IMR-90 (cell line): ENCODE measurements at regions not wholly inside any gene's neighbourhood (a gene's known extent, or its start where the extent isn't known, plus 50 kb on each side); places are given as distances from the start of the nearest gene placed in this dataset.

Experiments used
- ATAC-seq: fragments of 200-7000 bp; cut with Tn5 transposase; 2 replicates; pipeline ENCODE4 v1.9.1; 2020; ENCODE audit warnings: low read depth, mild to moderate bottlenecking, moderate library complexity
- BruUV-seq: library from RNA; stranded (reverse); fragments of 400-500 nt; replicated peaks from 2 replicates; lab custom pipeline; 2021; lab: Mats Ljungman, UMichigan
- CTCF ChIA-PET: fragments of 300-600 bp; formaldehyde crosslinking; extraction: SDS; loops from one replicate; lab custom pipeline; 2021; ENCODE audit warnings: antibody characterized with exemption; lab: Yijun Ruan, JAX
- POLR2A ChIA-PET: fragments of 300-600 bp; sonication (Branson Sonifier 250); formaldehyde crosslinking; loops from one replicate; lab custom pipeline; 2022; ENCODE audit warnings: antibody characterized with exemption; ENCODE audit not compliant: unreplicated experiment; lab: Charles Lee
- DNase-seq: peaks from one replicate; pipeline ENCODE4 v3.0.0; 2013
- H2AFZ ChIP-seq: replicated peaks from 2 replicates; pipeline ENCODE3; 2013; ENCODE audit warnings: low read length, mild to moderate bottlenecking; ENCODE audit not compliant: poor library complexity
- H2AK5ac ChIP-seq: 2 replicates; pipeline ENCODE4 v1.6.1; 2013; ENCODE audit warnings: low read depth, low read length, inconsistent platforms
- H2AK9ac ChIP-seq: replicated peaks from 2 replicates; pipeline ENCODE3; 2013; ENCODE audit warnings: mild to moderate bottlenecking, low read depth, low read length, moderate library complexity; ENCODE audit not compliant: poor library complexity
- H2BK120ac ChIP-seq: 2 replicates; pipeline ENCODE4 v1.6.1; 2013; ENCODE audit warnings: low read depth, low read length, inconsistent platforms
- H2BK15ac ChIP-seq: 3 replicates; pipeline ENCODE4 v1.6.1; 2013; ENCODE audit warnings: low read depth, low read length, inconsistent platforms
- H2BK20ac ChIP-seq: 2 replicates; pipeline ENCODE4 v1.6.1; 2013; ENCODE audit warnings: low read depth, mild to moderate bottlenecking, inconsistent platforms, low read length, moderate library complexity
- H2BK5ac ChIP-seq: 2 replicates; pipeline ENCODE4 v1.6.1; 2013; ENCODE audit warnings: mild to moderate bottlenecking, low read depth, low read length, inconsistent platforms; ENCODE audit not compliant: poor library complexity, severe bottlenecking
- H3K14ac ChIP-seq: replicated peaks from 2 replicates; pipeline ENCODE4 v1.6.1; 2013; ENCODE audit warnings: low read depth, low read length, inconsistent platforms
- H3K18ac ChIP-seq: 2 replicates; pipeline ENCODE4 v1.6.1; 2013; ENCODE audit warnings: low read depth, low read length, control low read depth
- H3K23ac ChIP-seq: 2 replicates; pipeline ENCODE4 v1.6.1; 2013; ENCODE audit warnings: low read depth, low read length, inconsistent platforms
- H3K27ac ChIP-seq: 2 replicates; pipeline ENCODE4 v1.5.1; 2013; ENCODE audit warnings: mild to moderate bottlenecking, control low read depth, low read length; ENCODE audit not compliant: insufficient read depth
- H3K27me3 ChIP-seq: 2 replicates; pipeline ENCODE4 v1.6.1; 2013; ENCODE audit warnings: low read length; ENCODE audit not compliant: control insufficient read depth, insufficient read depth
- H3K36me3 ChIP-seq: 2 replicates; pipeline ENCODE4 v1.6.1; 2013; ENCODE audit warnings: low read length, mixed read lengths; ENCODE audit not compliant: control insufficient read depth, insufficient read depth
- H3K4ac ChIP-seq: 2 replicates; pipeline ENCODE4 v1.6.1; 2013; ENCODE audit warnings: low read depth, low read length, inconsistent platforms
- H3K4me1 ChIP-seq: 2 replicates; pipeline ENCODE4 v1.6.1; 2013; ENCODE audit warnings: low read length, mixed read lengths; ENCODE audit not compliant: control insufficient read depth, insufficient read depth
- H3K4me2 ChIP-seq: 2 replicates; pipeline ENCODE4 v1.6.1; 2013; ENCODE audit warnings: low read depth, mild to moderate bottlenecking, control low read depth, low read length, moderate library complexity
- H3K4me3 ChIP-seq: 2 replicates; pipeline ENCODE4 v1.5.1; 2013; ENCODE audit warnings: low read depth, mild to moderate bottlenecking, control low read depth, low read length, moderate library complexity; ENCODE audit not compliant: insufficient read depth
- H3K56ac ChIP-seq: 2 replicates; pipeline ENCODE4 v1.6.1; 2013; ENCODE audit warnings: low read length, inconsistent platforms; ENCODE audit not compliant: insufficient read depth; ENCODE audit errors: extremely low read depth
- H3K79me1 ChIP-seq, 2 experiments: 2 replicates each; pipeline ENCODE4 v1.6.1; 2013; ENCODE audit warnings: low read length in 2 of 2, inconsistent platforms in 1 of 2, low read depth in 1 of 2
- H3K9ac ChIP-seq: 2 replicates; pipeline ENCODE4 v1.6.1; 2013; ENCODE audit warnings: low read depth, low read length, control low read depth
- H3K9me1 ChIP-seq: 2 replicates; pipeline ENCODE4 v1.6.1; 2013; ENCODE audit warnings: low read length, inconsistent platforms; ENCODE audit not compliant: insufficient read depth
- H3K9me3 ChIP-seq: 2 replicates; pipeline ENCODE4 v1.6.1; 2013; ENCODE audit warnings: low read length; ENCODE audit not compliant: control insufficient read depth, insufficient read depth
- H4K20me1 ChIP-seq: 2 replicates; pipeline ENCODE4 v1.6.1; 2013; ENCODE audit warnings: low read length, inconsistent platforms; ENCODE audit not compliant: insufficient read depth
- H4K5ac ChIP-seq: 2 replicates; pipeline ENCODE4 v1.6.1; 2013; ENCODE audit warnings: mild to moderate bottlenecking, low read depth, low read length, control low read depth
- H4K8ac ChIP-seq, 2 experiments: 2 replicates each; pipeline ENCODE4 v1.6.1; 2013; ENCODE audit warnings: low read depth in 2 of 2, low read length in 2 of 2, control low read depth in 1 of 2, inconsistent platforms in 1 of 2
- H4K91ac ChIP-seq: 2 replicates; pipeline ENCODE4 v1.6.1; 2013; ENCODE audit warnings: low read depth, low read length, inconsistent platforms; ENCODE audit not compliant: insufficient read depth
- BHLHE40 ChIP-seq: fragments of 150-350 bp; IDR thresholded peaks from 2 replicates; pipeline ENCODE4 v1.6.1; 2016; ENCODE audit warnings: mild to moderate bottlenecking, low read depth, low read length
- CEBPB ChIP-seq: IDR thresholded peaks from 2 replicates; pipeline ENCODE4 v1.6.1; 2012; ENCODE audit warnings: low read depth, low read length, improper control_type of control experiment
- CHD1 ChIP-seq: IDR thresholded peaks from 2 replicates; pipeline ENCODE4 v1.6.1; 2012; ENCODE audit warnings: low read depth, low read length, improper control_type of control experiment
- MAFK ChIP-seq: IDR thresholded peaks from 2 replicates; pipeline ENCODE4 v1.6.1; 2012; ENCODE audit warnings: low read depth, low read length, improper control_type of control experiment
- MAZ ChIP-seq: IDR thresholded peaks from 2 replicates; pipeline ENCODE4 v1.6.1; 2012; ENCODE audit warnings: low read depth, mild to moderate bottlenecking, low read length, improper control_type of control experiment, moderate library complexity, borderline replicate concordance
- MXI1 ChIP-seq: IDR thresholded peaks from 2 replicates; pipeline ENCODE4 v1.6.1; 2012; ENCODE audit warnings: low read depth, mild to moderate bottlenecking, low read length, moderate library complexity, borderline replicate concordance
- NFE2L2 ChIP-seq: fragments of 150-350 bp; IDR thresholded peaks from 2 replicates; pipeline ENCODE4 v1.6.1; 2016; ENCODE audit warnings: low read depth, mild to moderate bottlenecking, low read length
- RAD21 ChIP-seq: IDR thresholded peaks from 2 replicates; pipeline ENCODE4 v1.6.1; 2012; ENCODE audit warnings: low read length, improper control_type of control experiment
- RCOR1 ChIP-seq: IDR thresholded peaks from 2 replicates; pipeline ENCODE4 v1.6.1; 2012; ENCODE audit warnings: mild to moderate bottlenecking, low read length, improper control_type of control experiment; ENCODE audit not compliant: insufficient replicate concordance
- RFX5 ChIP-seq: IDR thresholded peaks from 2 replicates; pipeline ENCODE4 v1.8.0; 2012; ENCODE audit warnings: low read depth, mild to moderate bottlenecking, low read length, moderate library complexity
- WGBS, 2 experiments: methylation state at CpG; one replicate each; pipeline versions ENCODE4 v1.1.5 to v1.1.7; 2013; ENCODE audit warnings: missing lambda C conversion rate in 2 of 2; ENCODE audit not compliant: insufficient read length in 1 of 2; ENCODE audit errors: extremely low coverage in 2 of 2; 5-methylcytosine and 5-hydroxymethylcytosine counted together
- dilution Hi-C: fragments of 300-500 bp; cut with HindIII; formaldehyde crosslinking; loops from one replicate; pipeline ENCODE4 v1.14.3; 2018; ENCODE audit warnings: low sequenced_read_pairs; ENCODE audit not compliant: unreplicated experiment
- in situ Hi-C: fragments of 300-500 bp; cut with MboI; formaldehyde crosslinking; loops from 3 replicates; pipeline ENCODE4 v1.14.3; 2019; ENCODE audit warnings: low sequenced_read_pairs, inconsistent platforms, mixed read lengths
- intact Hi-C: fragments of 100-400 bp; cut with micrococcal nuclease; formaldehyde crosslinking; loops from 2 replicates; pipeline ENCODE4 v1.10.0; 2022
- TF ChIP-seq, protein P1 (sequence below): fragments of 150-350 bp; IDR thresholded peaks from 2 replicates; pipeline ENCODE4 v1.6.1; 2016; ENCODE audit warnings: low read depth, mild to moderate bottlenecking, low read length, moderate library complexity, borderline replicate concordance
- TF ChIP-seq, protein P2 (sequence below): fragments of 150-350 bp; IDR thresholded peaks from 2 replicates; pipeline ENCODE4 v1.6.1; 2017; ENCODE audit warnings: mild to moderate bottlenecking, antibody characterized with exemption, low read length, low read depth
- TF ChIP-seq, protein P3 (sequence below): conservative IDR thresholded peaks from 2 replicates; pipeline ENCODE4 v1.5.1; 2012; ENCODE audit warnings: mild to moderate bottlenecking, low read depth, low read length, improper control_type of control experiment

DNA sequence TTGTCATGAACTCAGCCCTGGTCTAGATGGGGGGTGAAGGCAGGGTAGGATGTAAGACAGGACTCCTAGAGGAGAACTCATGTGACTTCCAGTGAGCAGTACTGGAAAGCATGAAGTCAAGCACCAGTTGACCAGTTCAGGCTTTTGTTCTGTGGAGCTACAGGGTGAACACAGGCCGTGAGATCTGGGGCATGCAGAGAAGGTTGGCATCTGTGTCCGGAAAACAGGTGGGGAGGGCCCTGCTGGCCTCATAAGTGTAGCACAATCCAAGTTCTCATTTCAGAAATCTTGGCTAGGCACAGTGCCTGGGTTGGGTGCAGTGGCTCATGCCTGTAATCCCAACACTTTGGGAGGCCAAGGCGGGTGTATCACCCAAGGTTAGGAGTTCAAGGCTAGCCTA is 50.9 kb upstream of the SPATS2L start:
- H3K18ac ChIP-seq, result no peak overlapping the region
- no peak overlapping the region for H3K4me3 ChIP-seq
- no peak overlapping the region for H2AK9ac ChIP-seq
- no peaks in the 10 kb centered on the region for H3K27me3 ChIP-seq
- H2BK120ac ChIP-seq, result peak overlapping the region; percentile 41; the same call in 1 of the 2 replicates
- DNase-seq (no peak), ATAC-seq (no peak)
- intact Hi-C loops, result no loop called here
- H3K23ac ChIP-seq, result no peak overlapping the region
- H3K9ac ChIP-seq, result no peak overlapping the region
- H3K27ac ChIP-seq, result no peak overlapping the region
- H2BK15ac ChIP-seq, result no peak overlapping the region
- H4K5ac ChIP-seq, result no peak overlapping the region
- H2BK5ac ChIP-seq, result no peak overlapping the region
- no peak overlapping the region for H3K56ac ChIP-seq
- peak overlapping the region; percentile 5; the same call in 1 of the 2 replicates for H3K4ac ChIP-seq
- H3K9me3 ChIP-seq, result no peaks in the 10 kb centered on the region
- in situ Hi-C loops, result no loop called here
- no peak overlapping the region; the same call in 1 of the 2 replicates for H2BK20ac ChIP-seq
- dilution Hi-C loops, result no loop called here
- no peak overlapping the region; a peak in 1 of 4 replicates for H4K8ac ChIP-seq
- H2AFZ ChIP-seq, result no peak overlapping the region
- BruUV-seq, result no TSS peak
- no peaks in the 10 kb centered on the region for H3K79me1 ChIP-seq
- POLR2A ChIA-PET, result no interaction called here
- peaks cover 16% of the 10 kb centered on the region for H3K4me1 ChIP-seq
- H3K9me1 ChIP-seq, result peaks cover 15% of the 10 kb centered on the region
- H3K4me2 ChIP-seq, result no peak overlapping the region
- TF ChIP-seq MAZ (no peak), NFE2L2 (no peak), CEBPB (no peak), RCOR1 (no peak), RAD21 (no peak), MXI1 (no peak), MAFK (no peak), BHLHE40 (no peak), RFX5 (no peak), CHD1 (no peak)
- TF ChIP-seq, protein P1, sequence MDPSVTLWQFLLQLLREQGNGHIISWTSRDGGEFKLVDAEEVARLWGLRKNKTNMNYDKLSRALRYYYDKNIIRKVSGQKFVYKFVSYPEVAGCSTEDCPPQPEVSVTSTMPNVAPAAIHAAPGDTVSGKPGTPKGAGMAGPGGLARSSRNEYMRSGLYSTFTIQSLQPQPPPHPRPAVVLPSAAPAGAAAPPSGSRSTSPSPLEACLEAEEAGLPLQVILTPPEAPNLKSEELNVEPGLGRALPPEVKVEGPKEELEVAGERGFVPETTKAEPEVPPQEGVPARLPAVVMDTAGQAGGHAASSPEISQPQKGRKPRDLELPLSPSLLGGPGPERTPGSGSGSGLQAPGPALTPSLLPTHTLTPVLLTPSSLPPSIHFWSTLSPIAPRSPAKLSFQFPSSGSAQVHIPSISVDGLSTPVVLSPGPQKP, result no peak
- TF ChIP-seq, protein P2, sequence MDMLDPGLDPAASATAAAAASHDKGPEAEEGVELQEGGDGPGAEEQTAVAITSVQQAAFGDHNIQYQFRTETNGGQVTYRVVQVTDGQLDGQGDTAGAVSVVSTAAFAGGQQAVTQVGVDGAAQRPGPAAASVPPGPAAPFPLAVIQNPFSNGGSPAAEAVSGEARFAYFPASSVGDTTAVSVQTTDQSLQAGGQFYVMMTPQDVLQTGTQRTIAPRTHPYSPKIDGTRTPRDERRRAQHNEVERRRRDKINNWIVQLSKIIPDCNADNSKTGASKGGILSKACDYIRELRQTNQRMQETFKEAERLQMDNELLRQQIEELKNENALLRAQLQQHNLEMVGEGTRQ, result no peak
- TF ChIP-seq, protein P3, sequence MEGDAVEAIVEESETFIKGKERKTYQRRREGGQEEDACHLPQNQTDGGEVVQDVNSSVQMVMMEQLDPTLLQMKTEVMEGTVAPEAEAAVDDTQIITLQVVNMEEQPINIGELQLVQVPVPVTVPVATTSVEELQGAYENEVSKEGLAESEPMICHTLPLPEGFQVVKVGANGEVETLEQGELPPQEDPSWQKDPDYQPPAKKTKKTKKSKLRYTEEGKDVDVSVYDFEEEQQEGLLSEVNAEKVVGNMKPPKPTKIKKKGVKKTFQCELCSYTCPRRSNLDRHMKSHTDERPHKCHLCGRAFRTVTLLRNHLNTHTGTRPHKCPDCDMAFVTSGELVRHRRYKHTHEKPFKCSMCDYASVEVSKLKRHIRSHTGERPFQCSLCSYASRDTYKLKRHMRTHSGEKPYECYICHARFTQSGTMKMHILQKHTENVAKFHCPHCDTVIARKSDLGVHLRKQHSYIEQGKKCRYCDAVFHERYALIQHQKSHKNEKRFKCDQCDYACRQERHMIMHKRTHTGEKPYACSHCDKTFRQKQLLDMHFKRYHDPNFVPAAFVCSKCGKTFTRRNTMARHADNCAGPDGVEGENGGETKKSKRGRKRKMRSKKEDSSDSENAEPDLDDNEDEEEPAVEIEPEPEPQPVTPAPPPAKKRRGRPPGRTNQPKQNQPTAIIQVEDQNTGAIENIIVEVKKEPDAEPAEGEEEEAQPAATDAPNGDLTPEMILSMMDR, result no peak
- no peak overlapping the region; the same call in 1 of the 2 replicates for H4K91ac ChIP-seq
- WGBS, 2 experiments, result 100% methylated on average over 2 of the region's 3 CpGs; no CpG with 5 or more reads in 1 of the 2 experiments
- no peaks in the 10 kb centered on the region for H4K20me1 ChIP-seq
- H2AK5ac ChIP-seq, result peak overlapping the region; percentile 26; the same call in 1 of the 2 replicates
- H3K14ac ChIP-seq, result peak overlapping the region; percentile 39; the same call in 1 of the 2 replicates
- CTCF ChIA-PET, result no interaction called here
- H3K36me3 ChIP-seq, result no peaks in the 10 kb centered on the region
